PC-3 (cell line): ENCODE measurements at regions not wholly inside any gene's neighbourhood (a gene's known extent, or its start where the extent isn't known, plus 50 kb on each side); places are given as distances from the start of the nearest gene placed in this dataset.

ENCODE experiments used
- ATAC-seq: fragments of 200-7000 bp; cut with Tn5 transposase; 2 replicates; pipeline ENCODE4 v1.9.1; 2020; ENCODE audit warnings: mild to moderate bottlenecking, moderate library complexity
- BruUV-seq: library from RNA; stranded (reverse); fragments of 400-500 nt; replicated peaks from 2 replicates; lab custom pipeline; 2021; lab: Mats Ljungman, UMichigan
- CTCF ChIA-PET: fragments of 300-600 bp; sonication (Branson Sonifier 250); formaldehyde crosslinking; loops from one replicate; lab custom pipeline; 2022; ENCODE audit warnings: antibody characterized with exemption; lab: Charles Lee
- POLR2A ChIA-PET: fragments of 300-600 bp; sonication (Branson Sonifier 250); formaldehyde crosslinking; loops from one replicate; lab custom pipeline; 2022; ENCODE audit warnings: antibody characterized with exemption; ENCODE audit not compliant: unreplicated experiment; lab: Charles Lee
- DNase-seq: peaks from one replicate; pipeline ENCODE4 v3.0.0-alpha.2; 2015
- H2AFZ ChIP-seq: fragments of 300-600 bp; sonication (generic); 2 replicates; pipeline ENCODE4 v1.6.0; 2016; ENCODE audit warnings: antibody characterized with exemption, low read length
- H3F3A ChIP-seq: fragments of 300-600 bp; sonication (generic); one replicate; pipeline ENCODE4 v1.6.0; 2017; ENCODE audit warnings: antibody characterized with exemption, low read length, control low read depth, mild to moderate bottlenecking; ENCODE audit not compliant: unreplicated experiment
- H3K27ac ChIP-seq: fragments of 300-600 bp; sonication (generic); 2 replicates; pipeline ENCODE4 v1.5.1; 2016; ENCODE audit warnings: mild to moderate bottlenecking, low read length
- H3K27me3 ChIP-seq: fragments of 300-600 bp; sonication (generic); 2 replicates; pipeline ENCODE4 v1.6.1; 2016; ENCODE audit warnings: low read length, mixed read lengths
- H3K36me3 ChIP-seq: fragments of 300-600 bp; sonication (generic); 2 replicates; pipeline ENCODE4 v1.6.1; 2016; ENCODE audit warnings: low read depth, mixed run types, low read length, mixed read lengths
- H3K4me1 ChIP-seq: fragments of 300-600 bp; sonication (generic); 2 replicates; pipeline ENCODE4 v1.5.1; 2016; ENCODE audit warnings: low read length; ENCODE audit not compliant: insufficient read depth
- H3K4me2 ChIP-seq: fragments of 300-600 bp; sonication (generic); 2 replicates; pipeline ENCODE4 v1.6.0; 2016; ENCODE audit warnings: low read length
- H3K4me3 ChIP-seq: fragments of 300-600 bp; sonication (generic); 2 replicates; pipeline ENCODE4 v1.5.1; 2016; ENCODE audit warnings: mild to moderate bottlenecking, low read length, mixed read lengths
- H3K79me2 ChIP-seq: fragments of 300-600 bp; sonication (generic); 2 replicates; pipeline ENCODE4 v1.6.1; 2017; ENCODE audit warnings: low read length, mixed read lengths
- H3K9ac ChIP-seq: fragments of 300-600 bp; sonication (generic); 2 replicates; pipeline ENCODE4 v1.6.0; 2016; ENCODE audit warnings: mild to moderate bottlenecking, low read length
- H3K9me2 ChIP-seq: fragments of 300-600 bp; sonication (generic); replicated peaks from 2 replicates; pipeline ENCODE4 v1.6.1; 2016; ENCODE audit warnings: mixed run types, low read length, mixed read lengths
- H3K9me3 ChIP-seq: fragments of 300-600 bp; sonication (generic); 2 replicates; pipeline ENCODE4 v1.6.1; 2016; ENCODE audit warnings: low read length, mixed read lengths
- H4K20me1 ChIP-seq: fragments of 300-600 bp; sonication (generic); 2 replicates; pipeline ENCODE4 v1.6.1; 2016; ENCODE audit warnings: low read length, mixed read lengths
- EZH2 ChIP-seq: fragments of 300-600 bp; sonication (generic); IDR thresholded peaks from one replicate; pipeline ENCODE4 v1.6.1; 2017; ENCODE audit warnings: antibody characterized with exemption, mild to moderate bottlenecking, low read length; ENCODE audit not compliant: unreplicated experiment
- EZH2phosphoT487 ChIP-seq: fragments of 300-600 bp; sonication (generic); IDR thresholded peaks from 2 replicates; pipeline ENCODE4 v1.6.1; 2018; ENCODE audit warnings: mild to moderate bottlenecking, antibody characterized with exemption, low read length, borderline replicate concordance
- intact Hi-C: fragments of 100-400 bp; cut with micrococcal nuclease; formaldehyde crosslinking; loops from 2 replicates; pipeline ENCODE4 v1.9.0; 2023
- TF ChIP-seq, protein P1 (sequence below): fragments of 300-600 bp; sonication (generic); conservative IDR thresholded peaks from 2 replicates; pipeline ENCODE4 v1.5.1; 2017; ENCODE audit warnings: antibody characterized with exemption, low read depth, mild to moderate bottlenecking, low read length

- H3K4me2 ChIP-seq = no peak overlapping the region
- DNase-seq (no peak), ATAC-seq (no peak)
- no peaks in the 10 kb centered on the region for H3K9me3 ChIP-seq
- TF ChIP-seq EZH2 (no peak), EZH2phosphoT487 (no peak)
- TF ChIP-seq, protein P1, sequence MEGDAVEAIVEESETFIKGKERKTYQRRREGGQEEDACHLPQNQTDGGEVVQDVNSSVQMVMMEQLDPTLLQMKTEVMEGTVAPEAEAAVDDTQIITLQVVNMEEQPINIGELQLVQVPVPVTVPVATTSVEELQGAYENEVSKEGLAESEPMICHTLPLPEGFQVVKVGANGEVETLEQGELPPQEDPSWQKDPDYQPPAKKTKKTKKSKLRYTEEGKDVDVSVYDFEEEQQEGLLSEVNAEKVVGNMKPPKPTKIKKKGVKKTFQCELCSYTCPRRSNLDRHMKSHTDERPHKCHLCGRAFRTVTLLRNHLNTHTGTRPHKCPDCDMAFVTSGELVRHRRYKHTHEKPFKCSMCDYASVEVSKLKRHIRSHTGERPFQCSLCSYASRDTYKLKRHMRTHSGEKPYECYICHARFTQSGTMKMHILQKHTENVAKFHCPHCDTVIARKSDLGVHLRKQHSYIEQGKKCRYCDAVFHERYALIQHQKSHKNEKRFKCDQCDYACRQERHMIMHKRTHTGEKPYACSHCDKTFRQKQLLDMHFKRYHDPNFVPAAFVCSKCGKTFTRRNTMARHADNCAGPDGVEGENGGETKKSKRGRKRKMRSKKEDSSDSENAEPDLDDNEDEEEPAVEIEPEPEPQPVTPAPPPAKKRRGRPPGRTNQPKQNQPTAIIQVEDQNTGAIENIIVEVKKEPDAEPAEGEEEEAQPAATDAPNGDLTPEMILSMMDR = no peak
- POLR2A ChIA-PET = no interaction called here
- no peaks in the 10 kb centered on the region; the same call in 1 of the 2 replicates for H3K4me1 ChIP-seq
- H3K9me2 ChIP-seq = no peaks in the 10 kb centered on the region
- intact Hi-C loops = no loop called here
- no peaks in the 10 kb centered on the region for H3K27me3 ChIP-seq
- no peaks in the 10 kb centered on the region for H3K36me3 ChIP-seq
- CTCF ChIA-PET = no interaction called here
- H4K20me1 ChIP-seq = no peaks in the 10 kb centered on the region
- no peak overlapping the region for H3K27ac ChIP-seq
- H3K79me2 ChIP-seq = no peaks in the 10 kb centered on the region
- no peak overlapping the region for H2AFZ ChIP-seq
- no TSS peak for BruUV-seq
- H3K9ac ChIP-seq = no peak overlapping the region
- no peaks in the 10 kb centered on the region for H3F3A ChIP-seq
- no peak overlapping the region for H3K4me3 ChIP-seq
These were observed 75.8 kb upstream of the BMPER start for GRCh38 chr7:33829536-33829935.

DNA sequence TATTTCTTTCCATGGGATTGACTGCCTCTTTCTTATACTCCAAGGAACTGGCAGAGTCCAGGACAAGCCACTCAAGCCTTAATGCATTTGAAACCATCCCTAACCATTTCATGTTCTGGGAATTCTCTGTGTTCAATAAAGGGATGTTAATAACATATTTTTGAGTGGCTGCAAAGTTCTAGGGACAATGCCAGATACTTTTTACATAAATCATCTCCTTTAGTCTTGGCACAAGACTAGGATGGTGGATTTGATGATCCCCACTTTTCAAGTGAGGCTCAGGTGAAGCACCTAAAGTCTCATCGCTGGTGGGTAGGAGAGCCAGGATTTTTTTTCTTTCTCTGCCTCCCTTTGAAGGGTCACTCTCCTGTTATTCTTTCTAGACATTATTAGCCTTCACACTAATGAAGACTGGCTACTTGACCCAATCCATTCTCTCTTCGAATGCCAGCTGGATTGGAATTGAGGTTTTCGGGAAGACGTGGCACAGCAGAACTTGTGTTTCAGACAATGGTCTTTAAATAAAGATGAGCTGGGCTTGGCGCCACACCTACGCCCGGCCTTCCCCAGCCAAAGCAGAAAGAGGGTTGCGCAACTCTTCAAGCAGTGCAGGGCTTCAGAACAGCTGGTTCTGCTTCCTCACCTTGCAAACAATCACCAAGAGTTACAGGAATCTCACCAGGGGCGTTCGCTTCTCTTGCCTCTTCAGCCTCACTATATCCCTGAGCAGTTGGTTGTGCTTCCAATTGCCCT lies 73.8 kb upstream of the BMPER start:
- Histone ChIP-seq H3K36me3 (no peaks in the 10 kb centered on the region), H3K79me2 (no peaks in the 10 kb centered on the region), H2AFZ (no peak overlapping the region), H3K27me3 (no peaks in the 10 kb centered on the region), H3K9me2 (no peaks in the 10 kb centered on the region), H3K4me1 (no peaks in the 10 kb centered on the region; the same call in 1 of the 2 replicates), H4K20me1 (no peaks in the 10 kb centered on the region), H3K4me3 (no peak overlapping the region), H3K27ac (no peak overlapping the region), H3F3A (no peaks in the 10 kb centered on the region), H3K4me2 (no peak overlapping the region), H3K9ac (no peak overlapping the region), H3K9me3 (no peaks in the 10 kb centered on the region)
- BruUV-seq = no TSS peak
- ATAC-seq (no peak), DNase-seq (peak; percentile 32)
- TF ChIP-seq, protein P1 = no peak
- TF ChIP-seq EZH2 (no peak), EZH2phosphoT487 (no peak)
- ChIA-PET CTCF (no interaction called here), POLR2A (no interaction called here)
- intact Hi-C loops = no loop called here

DNA sequence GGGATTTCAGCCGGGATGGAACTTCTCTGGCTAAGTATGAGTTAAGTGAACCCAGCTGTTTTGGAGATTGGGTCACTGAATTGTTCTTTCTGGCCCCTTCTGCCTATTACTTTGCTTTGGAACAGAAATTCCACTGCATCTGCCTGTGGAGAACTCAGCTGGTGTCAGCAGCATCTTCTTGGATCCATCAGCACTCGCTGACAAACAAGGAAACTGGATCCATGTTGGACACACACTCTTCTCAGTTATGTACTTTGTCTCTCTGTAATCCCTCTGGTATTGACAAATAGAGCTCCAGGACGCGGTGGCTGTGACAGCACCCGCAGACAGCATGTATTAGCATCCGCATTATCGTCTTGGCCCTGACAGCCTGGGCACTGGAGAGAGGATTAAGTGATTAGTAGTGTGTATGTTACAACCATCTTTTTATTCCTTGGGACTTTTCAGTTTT lies 73.0 kb upstream of the BMPER start:
- H3K9ac ChIP-seq = no peak overlapping the region
- H4K20me1 ChIP-seq = no peaks in the 10 kb centered on the region
- no peaks in the 10 kb centered on the region for H3K27me3 ChIP-seq
- no peak for TF ChIP-seq EZH2
- TF ChIP-seq, protein P1 = no peak
- no peak for TF ChIP-seq EZH2phosphoT487
- intact Hi-C loops = no loop called here
- no peak overlapping the region for H2AFZ ChIP-seq
- no peaks in the 10 kb centered on the region for H3K79me2 ChIP-seq
- H3K36me3 ChIP-seq = no peaks in the 10 kb centered on the region
- CTCF ChIA-PET = no interaction called here
- H3F3A ChIP-seq = no peaks in the 10 kb centered on the region
- no TSS peak for BruUV-seq
- no peaks in the 10 kb centered on the region for H3K9me2 ChIP-seq
- no peaks in the 10 kb centered on the region; the same call in 1 of the 2 replicates for H3K4me1 ChIP-seq
- no peak overlapping the region for H3K4me2 ChIP-seq
- H3K9me3 ChIP-seq = no peaks in the 10 kb centered on the region
- no peak for ATAC-seq
- DNase-seq = no peak
- H3K27ac ChIP-seq = no peak overlapping the region
- no peak overlapping the region for H3K4me3 ChIP-seq
- POLR2A ChIA-PET = no interaction called here
